ENCODE measurements at regions not wholly inside any gene's neighbourhood (a gene's known extent, or its start where the extent isn't known, plus 50 kb on each side); places are given as distances from the start of the nearest gene placed in this dataset.

DNA sequence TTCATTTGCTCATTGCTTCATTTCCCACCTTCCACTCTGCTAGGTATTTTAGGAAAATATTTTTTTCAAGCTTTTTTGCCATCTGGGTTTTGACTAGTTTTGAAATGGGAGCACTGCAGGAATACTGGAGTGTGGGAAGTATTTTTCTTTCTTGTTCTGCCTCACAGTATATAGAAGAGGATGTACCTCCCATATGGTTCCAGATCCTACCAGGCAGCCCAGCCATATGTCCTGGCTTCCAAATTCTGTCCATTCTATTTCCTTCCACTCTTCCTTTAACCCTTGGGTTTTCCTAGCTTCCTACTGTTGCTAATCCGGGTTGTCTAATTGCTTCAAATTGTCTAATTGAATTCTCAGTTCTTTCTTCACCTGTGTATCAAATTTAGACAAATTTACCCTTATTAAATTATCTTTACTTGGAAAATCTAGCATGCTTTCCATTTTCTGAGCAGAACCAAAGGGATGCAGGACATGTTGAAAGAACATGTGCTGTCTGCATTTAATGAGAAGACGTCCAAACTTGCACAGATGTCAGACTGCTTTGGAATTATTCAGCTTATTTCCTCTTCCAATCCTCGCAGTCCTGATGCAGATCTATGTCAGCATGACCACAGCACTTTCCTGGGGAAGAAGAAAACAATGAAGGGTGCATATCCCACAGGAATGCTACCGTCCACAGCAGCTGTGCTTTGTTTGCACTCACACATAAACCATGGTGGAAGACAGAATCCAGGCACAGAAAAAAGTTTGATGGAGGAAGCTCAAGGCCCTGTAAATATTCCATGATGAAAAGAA, 1273.9 kb upstream of the MAP3K7 start (continued):
- TF ChIP-seq, protein P1, sequence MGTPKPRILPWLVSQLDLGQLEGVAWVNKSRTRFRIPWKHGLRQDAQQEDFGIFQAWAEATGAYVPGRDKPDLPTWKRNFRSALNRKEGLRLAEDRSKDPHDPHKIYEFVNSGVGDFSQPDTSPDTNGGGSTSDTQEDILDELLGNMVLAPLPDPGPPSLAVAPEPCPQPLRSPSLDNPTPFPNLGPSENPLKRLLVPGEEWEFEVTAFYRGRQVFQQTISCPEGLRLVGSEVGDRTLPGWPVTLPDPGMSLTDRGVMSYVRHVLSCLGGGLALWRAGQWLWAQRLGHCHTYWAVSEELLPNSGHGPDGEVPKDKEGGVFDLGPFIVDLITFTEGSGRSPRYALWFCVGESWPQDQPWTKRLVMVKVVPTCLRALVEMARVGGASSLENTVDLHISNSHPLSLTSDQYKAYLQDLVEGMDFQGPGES (IDR thresholded peaks at IDR 0.05) = no peak
- no peak for TF ChIP-seq NBN (IDR thresholded peaks at IDR 0.05)

DNA sequence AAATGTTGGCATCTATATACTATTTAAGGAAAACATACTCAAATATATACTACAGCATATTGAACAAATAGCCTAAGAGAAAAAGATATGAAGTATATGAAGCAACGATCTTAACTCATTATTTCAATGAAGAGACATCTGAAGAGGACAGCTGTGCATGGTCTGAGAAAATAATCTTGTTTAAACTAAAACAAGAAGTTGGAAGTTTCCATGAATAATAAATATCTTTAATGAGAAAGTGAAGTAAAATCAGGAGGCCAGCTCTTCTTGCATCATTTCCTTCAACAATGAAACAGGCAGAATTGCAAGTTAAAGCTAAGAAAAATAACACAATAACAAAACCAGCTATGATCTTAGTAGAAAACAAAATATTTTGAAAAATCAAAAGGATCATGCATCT, 1265.4 kb upstream of the MAP3K7 start:
- in situ Hi-C loops (cut with MboI) (no loop called here), intact Hi-C loops (cut with micrococcal nuclease; ENCODE audit: unreplicated experiment) (loop anchor here (10.0 kb wide), 1 partner anchor 277 kb away; no protein-coding TSS in a partner anchor)
- WGBS (ENCODE audit: insufficient coverage, insufficient replicate concordance, low lambda C conversion rate, missing lambda C conversion rate) = 24% methylated on average over 1 of the region's 1 CpG
- RAD21 ChIA-PET (ENCODE audit: unreplicated experiment) = no interaction called here
- FAIRE-seq = no peak
- Histone ChIP-seq H3K4me2 (ENCODE audit: control insufficient read depth, insufficient read depth) (no peak overlapping the region), H3K9me3 (replicated peaks; ENCODE audit: control insufficient read depth, insufficient read depth, low read length) (no peaks in the 10 kb centered on the region), H4K20me1 (ENCODE audit: control insufficient read depth, insufficient read depth) (no peaks in the 10 kb centered on the region), H3K9ac (ENCODE audit: control insufficient read depth, insufficient read depth, low read length) (no peak overlapping the region), H3K36me3 (ENCODE audit: control insufficient read depth in 2 of 2, insufficient read depth in 2 of 2, low read length in 1 of 2) (no peaks in the 10 kb centered on the region), H2AFZ (ENCODE audit: control insufficient read depth, low read depth, low read length) (no peak overlapping the region), H3K4me1 (ENCODE audit: control insufficient read depth, insufficient read depth, low read length) (no peaks in the 10 kb centered on the region), H3K4me3 (no peak overlapping the region), H3K27ac (ENCODE audit: control insufficient read depth, insufficient read depth) (no peak overlapping the region), H3K79me2 (ENCODE audit: control insufficient read depth, insufficient read depth, low read length) (no peaks in the 10 kb centered on the region), H3K27me3 (replicated peaks in 1 of 2; ENCODE audit: control insufficient read depth in 2 of 2, insufficient read depth in 2 of 2, low read length in 1 of 2) (no peaks in the 10 kb centered on the region)
- TF ChIP-seq NFYB (IDR thresholded peaks at IDR 0.05; ENCODE audit: insufficient read depth, low read depth, low read length) = no peak
- no peak for TF ChIP-seq RB1 (IDR thresholded peaks at IDR 0.05; ENCODE audit: borderline replicate concordance)
- no peak for TF ChIP-seq EP300 (IDR thresholded peaks at IDR 0.05; ENCODE audit: borderline replicate concordance in 1 of 2, control insufficient read depth in 1 of 2, low read depth in 2 of 2, low read length in 2 of 2)
- TF ChIP-seq MEF2B (IDR thresholded peaks at IDR 0.05; ENCODE audit: partially characterized antibody, poor library complexity, severe bottlenecking) = no peak
- ATAC-seq = no peak; the same call in 2 of the 3 replicates
- POLR2A ChIA-PET = no interaction called here
- CTCF ChIA-PET = no interaction called here
- SMC1A ChIA-PET (ENCODE audit: uncharacterized antibody, unreplicated experiment) = interaction anchor here (1.1 kb wide), 3 partner anchors 14 to 397 kb away, joined by 3 read pairs; no protein-coding TSS in a partner anchor
- no TSS peak for BruUV-seq (replicated peaks)
- no peak for DNase-seq (ENCODE audit: low read depth, low spot score)

Data from GM12878 (cell line).